PC-9 (cell line): ENCODE measurements at regions not wholly inside any gene's neighbourhood (a gene's known extent, or its start where the extent isn't known, plus 50 kb on each side); places are given as distances from the start of the nearest gene placed in this dataset.
"Not testable (repeated sequence)": the region's sequence is repeated elsewhere in the genome, so short reads cannot be mapped to it uniquely, and the experiment has no call there.

Source experiments
- CTCF ChIP-seq: fragments of 200-600 bp; sonication (generic); conservative IDR thresholded peaks from 2 replicates; pipeline ENCODE4 v1.6.1; 2017; ENCODE audit warnings: mixed run types, antibody characterized with exemption, mild to moderate bottlenecking, moderate library complexity
- EZH2 ChIP-seq: fragments of 200-600 bp; sonication (generic); IDR thresholded peaks from 2 replicates; pipeline ENCODE4 v1.8.0; 2017; ENCODE audit warnings: antibody characterized with exemption, low read depth

- not testable (repeated sequence) for TF ChIP-seq EZH2, CTCF
Measured at GRCh38 chr11:41728161-41728560, 268.7 kb upstream of the LRRC4C start.
